ENCODE measurements at regions not wholly inside any gene's neighbourhood (a gene's known extent, or its start where the extent isn't known, plus 50 kb on each side); places are given as distances from the start of the nearest gene placed in this dataset.

- Mint-ChIP-seq H3K4me3 (no peak overlapping the region), H3K36me3 (ENCODE audit: low read depth) (no peaks in the 10 kb centered on the region), H3K9me3 (no peaks in the 10 kb centered on the region), H3K27me3 (no peaks in the 10 kb centered on the region), H3K27ac (no peak overlapping the region), H3K4me1 (ENCODE audit: low read depth) (no peaks in the 10 kb centered on the region)
- DNase-seq (no peak), ATAC-seq (no peak)
- ChIA-PET CTCF (no interaction called here), POLR2A (no interaction called here)
- TF ChIP-seq CTCF (IDR thresholded peaks at IDR 0.05), result no peak
- intact Hi-C loops (cut with micrococcal nuclease), result no loop called here
Observed at GRCh38 chr14:88085736-88086135, 80.8 kb downstream of the GPR65 start.

DNA sequence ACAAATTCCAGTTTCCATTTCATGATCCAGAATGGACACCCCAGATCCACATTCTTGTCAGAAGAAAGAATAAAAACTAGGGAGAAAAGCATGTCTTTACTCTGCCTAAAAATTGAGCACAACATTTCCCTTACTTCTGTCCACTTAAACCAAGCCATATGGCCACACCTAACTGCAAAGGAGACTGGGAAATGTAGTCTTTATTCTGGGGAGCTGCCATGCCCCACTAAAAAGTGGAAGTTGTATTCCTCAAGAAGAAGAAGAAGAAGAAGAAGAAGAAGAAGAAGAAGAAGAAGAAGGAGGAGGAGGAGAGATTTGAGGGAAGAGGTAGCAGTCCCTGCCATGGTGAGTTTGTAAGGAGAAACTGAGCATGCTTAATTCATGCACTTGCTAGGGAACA, 84.5 kb downstream of the GPR65 start:
- Mint-ChIP-seq H3K27me3 (no peaks in the 10 kb centered on the region), H3K9me3 (no peaks in the 10 kb centered on the region), H3K36me3 (ENCODE audit: low read depth) (no peaks in the 10 kb centered on the region), H3K4me3 (no peak overlapping the region), H3K27ac (no peak overlapping the region), H3K4me1 (ENCODE audit: low read depth) (no peaks in the 10 kb centered on the region)
- intact Hi-C loops (cut with micrococcal nuclease), result no loop called here
- no peak for TF ChIP-seq CTCF (IDR thresholded peaks at IDR 0.05)
- POLR2A ChIA-PET, result no interaction called here
- ATAC-seq, result no peak
- CTCF ChIA-PET, result interaction anchor here (1.3 to 1.8 kb wide), 2 partner anchors 15 to 145 kb away, joined by 6 to 7 read pairs; no protein-coding TSS in a partner anchor
- no peak for DNase-seq

DNA sequence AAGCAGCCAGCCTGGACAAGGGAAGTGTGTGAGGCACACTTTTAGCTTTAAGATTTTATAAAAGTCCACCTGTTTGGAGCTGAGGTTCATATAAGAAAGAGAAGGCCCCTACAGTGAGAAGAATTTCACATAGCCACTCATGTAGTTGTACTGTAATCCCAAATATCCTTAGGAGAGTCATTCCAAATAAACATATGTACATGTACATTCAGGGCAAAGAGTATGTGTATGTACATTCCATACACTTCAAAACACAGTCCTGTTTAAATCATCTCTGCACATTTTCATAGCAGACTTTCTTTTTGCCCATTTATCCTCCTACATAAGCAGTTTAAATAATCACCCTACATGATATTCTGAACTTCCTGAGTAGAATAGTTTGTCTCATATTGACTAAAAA, 87.6 kb downstream of the GPR65 start:
- TF ChIP-seq CTCF (IDR thresholded peaks at IDR 0.05), result no peak
- H3K4me3 Mint-ChIP-seq, result no peak overlapping the region
- ATAC-seq, result no peak

DNA sequence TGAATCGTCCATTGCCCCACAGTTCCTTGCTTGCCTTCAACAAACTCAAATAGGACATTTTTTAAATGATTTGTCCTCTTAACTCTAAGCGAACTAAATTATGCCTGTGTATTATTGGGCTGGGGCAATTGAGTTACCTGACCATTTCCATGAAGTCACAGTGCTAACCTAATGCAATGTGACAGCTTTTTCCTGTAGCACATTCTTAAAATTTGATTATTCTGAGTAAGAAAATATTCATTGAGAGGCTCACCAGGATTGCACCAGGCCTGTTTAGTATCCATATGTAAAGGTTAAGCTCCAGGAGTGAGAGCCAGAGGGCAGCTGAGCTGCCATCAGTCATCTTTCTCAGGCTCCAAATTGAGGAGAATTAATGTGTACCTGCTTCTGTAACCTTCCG, 90.9 kb downstream of the GPR65 start:
- ChIA-PET POLR2A (no interaction called here), CTCF (no interaction called here)
- no peak for TF ChIP-seq CTCF (IDR thresholded peaks at IDR 0.05)
- H3K9me3 Mint-ChIP-seq, result no peaks in the 10 kb centered on the region
- DNase-seq (no peak), ATAC-seq (no peak)
- H3K27ac Mint-ChIP-seq, result no peak overlapping the region
- H3K4me3 Mint-ChIP-seq, result no peak overlapping the region
- H3K36me3 Mint-ChIP-seq (ENCODE audit: low read depth), result no peaks in the 10 kb centered on the region
- no peaks in the 10 kb centered on the region for H3K4me1 Mint-ChIP-seq (ENCODE audit: low read depth)
- no peaks in the 10 kb centered on the region for H3K27me3 Mint-ChIP-seq
- intact Hi-C loops (cut with micrococcal nuclease), result no loop called here

More for the DNA sequence above, 87.6 kb downstream of the GPR65 start:
- Mint-ChIP-seq H3K36me3 (ENCODE audit: low read depth) (no peaks in the 10 kb centered on the region), H3K4me1 (ENCODE audit: low read depth) (no peaks in the 10 kb centered on the region), H3K27me3 (no peaks in the 10 kb centered on the region), H3K27ac (no peak overlapping the region), H3K9me3 (no peaks in the 10 kb centered on the region)
- CTCF ChIA-PET, result no interaction called here
- intact Hi-C loops (cut with micrococcal nuclease), result no loop called here
- no peak for DNase-seq
- POLR2A ChIA-PET, result interaction anchor here (0.6 kb wide), 1 partner anchor 76 kb away, joined by 3 read pairs; no protein-coding TSS in a partner anchor

- ATAC-seq (no peak), DNase-seq (no peak)
- intact Hi-C loops (cut with micrococcal nuclease), result no loop called here
- Mint-ChIP-seq H3K27ac (no peak overlapping the region), H3K36me3 (ENCODE audit: low read depth) (no peaks in the 10 kb centered on the region), H3K4me3 (no peak overlapping the region), H3K27me3 (no peaks in the 10 kb centered on the region), H3K4me1 (ENCODE audit: low read depth) (no peaks in the 10 kb centered on the region), H3K9me3 (no peaks in the 10 kb centered on the region)
- no peak for TF ChIP-seq CTCF (IDR thresholded peaks at IDR 0.05)
- ChIA-PET POLR2A (no interaction called here), CTCF (interaction anchor here (0.7 to 1.4 kb wide), 2 partner anchors 11 to 173 kb away, joined by 3 read pairs; no protein-coding TSS in a partner anchor)
Observed at GRCh38 chr14:88098163-88098562, 93.2 kb downstream of the GPR65 start.

All from activated CD8-positive, alpha-beta T cell treated with anti-CD3 and anti-CD28 coated beads for 36 hours (primary cell).